AG10803 (cell line): ENCODE measurements at regions not wholly inside any gene's neighbourhood (a gene's known extent, or its start where the extent isn't known, plus 50 kb on each side); places are given as distances from the start of the nearest gene placed in this dataset.

Experiments
- DNase-seq: peaks from one replicate; pipeline ENCODE4 v3.0.0; 2010; ENCODE audit warnings: low read depth
- H3K4me3 ChIP-seq: 2 replicates; pipeline ENCODE4 v1.5.1; 2011; ENCODE audit warnings: mild to moderate bottlenecking, low read length, control low read depth
- TF ChIP-seq, protein P1 (sequence below): conservative IDR thresholded peaks from 2 replicates; pipeline ENCODE4 v1.5.1; 2011; ENCODE audit warnings: mild to moderate bottlenecking, low read length, control low read depth, inconsistent platforms

DNA sequence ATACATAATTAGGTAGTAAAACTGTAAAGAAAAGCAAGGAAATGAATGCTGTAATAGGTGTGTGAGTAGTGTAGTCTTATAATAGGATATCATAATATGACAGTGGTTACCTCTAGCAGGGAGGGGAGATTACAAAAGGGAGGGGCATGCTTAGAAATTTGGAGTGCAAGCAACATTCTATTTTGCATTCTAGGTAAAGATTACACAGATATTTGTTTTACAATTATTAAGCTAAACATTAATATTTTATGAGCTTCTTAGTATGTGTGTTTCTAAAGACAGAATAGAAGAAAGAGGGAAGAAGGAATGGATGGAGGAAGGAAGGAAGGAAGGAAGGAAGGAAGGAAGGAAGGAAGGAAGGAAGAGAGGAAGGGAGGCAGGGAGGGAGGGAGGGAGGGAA, 177.9 kb downstream of the PAX3 start:
- no peak for DNase-seq
- TF ChIP-seq, protein P1, sequence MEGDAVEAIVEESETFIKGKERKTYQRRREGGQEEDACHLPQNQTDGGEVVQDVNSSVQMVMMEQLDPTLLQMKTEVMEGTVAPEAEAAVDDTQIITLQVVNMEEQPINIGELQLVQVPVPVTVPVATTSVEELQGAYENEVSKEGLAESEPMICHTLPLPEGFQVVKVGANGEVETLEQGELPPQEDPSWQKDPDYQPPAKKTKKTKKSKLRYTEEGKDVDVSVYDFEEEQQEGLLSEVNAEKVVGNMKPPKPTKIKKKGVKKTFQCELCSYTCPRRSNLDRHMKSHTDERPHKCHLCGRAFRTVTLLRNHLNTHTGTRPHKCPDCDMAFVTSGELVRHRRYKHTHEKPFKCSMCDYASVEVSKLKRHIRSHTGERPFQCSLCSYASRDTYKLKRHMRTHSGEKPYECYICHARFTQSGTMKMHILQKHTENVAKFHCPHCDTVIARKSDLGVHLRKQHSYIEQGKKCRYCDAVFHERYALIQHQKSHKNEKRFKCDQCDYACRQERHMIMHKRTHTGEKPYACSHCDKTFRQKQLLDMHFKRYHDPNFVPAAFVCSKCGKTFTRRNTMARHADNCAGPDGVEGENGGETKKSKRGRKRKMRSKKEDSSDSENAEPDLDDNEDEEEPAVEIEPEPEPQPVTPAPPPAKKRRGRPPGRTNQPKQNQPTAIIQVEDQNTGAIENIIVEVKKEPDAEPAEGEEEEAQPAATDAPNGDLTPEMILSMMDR: no peak
- no peak overlapping the region for H3K4me3 ChIP-seq

DNA sequence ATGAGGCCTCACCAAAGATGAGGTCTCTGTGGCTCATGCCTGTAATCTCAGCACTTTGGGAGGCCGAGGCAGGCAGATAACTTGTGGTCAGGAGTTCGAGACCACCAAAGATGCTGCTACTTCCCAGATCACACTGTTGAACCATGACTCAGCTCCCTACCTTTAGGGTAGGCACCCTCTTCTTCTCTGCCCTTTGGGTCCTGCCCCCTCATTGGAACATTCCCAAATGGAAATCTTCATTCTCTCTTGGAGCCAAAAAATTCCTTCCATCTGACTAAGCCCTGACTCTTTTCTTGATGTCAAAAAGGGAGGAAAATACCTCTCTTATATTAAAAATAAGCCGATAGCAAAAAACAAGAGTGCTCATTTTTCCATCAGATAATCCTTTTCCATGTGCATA, 183.5 kb downstream of the PAX3 start:
- no peak for DNase-seq
- H3K4me3 ChIP-seq: no peak overlapping the region
- TF ChIP-seq, protein P1: no peak

DNA sequence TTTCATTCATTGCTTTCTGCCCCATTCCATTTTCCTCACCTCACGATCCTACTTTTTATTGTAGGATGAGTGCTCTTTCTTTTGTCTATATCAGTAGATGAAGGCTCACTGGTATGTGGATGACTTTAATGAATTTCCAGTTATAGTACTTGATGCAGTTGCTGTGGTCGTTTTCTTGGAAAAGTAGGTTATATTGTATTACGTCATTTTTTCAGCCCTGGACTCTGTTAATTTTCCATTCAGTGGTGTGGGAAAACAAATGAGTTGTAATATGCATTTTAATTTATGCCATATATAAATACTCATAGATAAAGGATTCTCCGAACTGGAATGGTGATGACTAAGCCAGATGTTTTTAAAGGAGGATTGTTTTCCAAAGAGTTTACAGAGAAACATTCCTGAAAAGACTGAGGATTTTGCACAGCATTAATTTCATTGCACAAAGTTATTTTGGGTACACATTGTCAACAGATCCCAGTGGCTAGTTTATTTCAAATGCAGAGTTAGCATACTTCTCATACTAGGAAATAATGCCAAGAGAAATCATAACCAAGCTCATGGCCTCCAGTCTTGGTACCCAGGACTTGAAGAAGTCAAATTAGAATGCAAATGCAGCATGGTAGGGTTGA, 189.7 kb downstream of the PAX3 start:
- H3K4me3 ChIP-seq: no peak overlapping the region
- DNase-seq: no peak
- TF ChIP-seq, protein P1: no peak

DNA sequence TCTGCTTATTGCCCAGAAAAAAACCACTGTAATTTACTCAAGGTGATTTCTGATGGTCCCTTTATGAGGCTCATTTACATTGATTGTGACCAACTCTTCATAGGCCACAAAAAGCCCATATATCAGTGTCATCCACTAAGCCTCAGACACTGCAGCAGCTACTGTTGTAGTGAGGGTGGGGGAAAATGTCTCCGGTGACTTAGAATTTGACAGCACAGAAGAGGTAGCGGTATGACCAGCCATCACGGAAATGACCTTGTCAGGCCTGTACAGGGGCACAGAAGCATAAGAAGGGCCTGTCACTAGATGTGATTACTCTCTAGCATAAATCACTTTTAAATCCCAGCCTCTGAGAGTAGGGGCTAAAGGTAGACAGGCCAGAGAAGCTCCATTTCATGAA, 190.3 kb downstream of the PAX3 start:
- TF ChIP-seq, protein P1: no peak
- no peak for DNase-seq
- H3K4me3 ChIP-seq: no peak overlapping the region

DNA sequence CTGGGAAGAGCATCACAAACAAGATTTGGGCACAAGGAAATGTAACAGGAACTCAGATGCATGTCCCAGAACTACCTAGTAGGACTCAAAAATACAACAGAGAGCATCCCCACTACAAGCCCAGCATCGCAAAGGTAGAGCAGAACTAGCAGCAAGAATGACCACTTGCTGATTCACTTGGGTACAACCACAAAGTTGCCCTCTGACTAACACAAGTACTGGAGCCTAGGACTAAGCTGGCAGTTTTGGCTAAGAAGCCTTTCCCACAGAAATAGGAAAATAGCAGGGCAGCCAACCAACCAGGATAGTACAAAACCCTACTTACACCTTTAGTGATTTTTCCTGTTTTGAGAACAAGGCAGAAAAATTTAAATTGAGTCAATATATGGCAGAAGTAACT, 193.8 kb downstream of the PAX3 start:
- DNase-seq: no peak
- no peak overlapping the region for H3K4me3 ChIP-seq
- TF ChIP-seq, protein P1: no peak

DNA sequence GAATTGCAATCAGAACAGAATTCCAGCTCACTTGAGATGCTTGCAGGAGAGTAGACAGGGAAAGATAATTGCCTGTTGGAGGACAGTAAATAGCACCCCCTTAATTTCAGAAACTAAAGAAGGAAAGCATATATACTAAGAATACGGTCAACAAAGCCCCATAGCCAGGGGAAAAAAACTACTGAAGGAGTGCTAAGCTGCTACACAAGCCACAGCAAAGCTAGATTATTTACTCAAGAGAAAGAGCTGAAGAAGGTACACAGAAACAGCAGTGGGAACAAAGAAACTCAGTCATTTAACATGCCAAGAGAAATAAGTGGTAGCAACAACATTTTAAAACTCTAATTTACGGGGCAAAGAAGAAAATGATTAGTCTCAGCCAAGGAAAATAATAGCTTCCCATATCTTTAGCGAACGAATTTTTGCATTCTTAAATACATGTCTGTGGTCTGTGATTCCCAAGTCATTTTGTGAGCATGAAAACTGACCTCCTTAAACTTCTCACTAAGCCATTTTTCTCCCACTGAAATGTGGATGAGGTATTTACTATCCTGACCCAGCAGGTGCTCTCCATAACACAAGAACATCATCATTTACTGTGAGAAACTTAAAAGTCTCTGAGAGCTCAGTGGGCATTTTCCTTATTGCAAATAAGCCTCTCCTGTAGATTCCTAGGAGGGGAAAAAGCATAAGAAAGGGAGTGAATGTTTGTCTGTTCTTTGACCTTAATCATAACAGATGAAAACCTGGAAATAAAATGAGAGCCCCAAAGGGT, 196.0 kb downstream of the PAX3 start:
- TF ChIP-seq, protein P1: no peak
- H3K4me3 ChIP-seq: no peak overlapping the region
- no peak for DNase-seq
